NT2/D1 (cell line): ENCODE measurements at regions not wholly inside any gene's neighbourhood (a gene's known extent, or its start where the extent isn't known, plus 50 kb on each side); places are given as distances from the start of the nearest gene placed in this dataset.

ENCODE experiments used
- DNase-seq: peaks from one replicate; pipeline ENCODE4 v3.0.0-alpha.2; 2011; ENCODE audit warnings: low read depth, low spot score
- H3K27me3 ChIP-seq: 2 replicates; pipeline ENCODE4 v1.6.0; 2011; ENCODE audit warnings: mild to moderate bottlenecking; ENCODE audit not compliant: insufficient read length, insufficient read depth
- H3K36me3 ChIP-seq: 2 replicates; pipeline ENCODE4 v1.6.1; 2011; ENCODE audit warnings: mild to moderate bottlenecking, low read length, mixed read lengths; ENCODE audit not compliant: insufficient read depth, insufficient read length
- H3K4me1 ChIP-seq: 2 replicates; pipeline ENCODE4 v1.5.1; 2011; ENCODE audit not compliant: insufficient read depth, insufficient read length
- H3K4me3 ChIP-seq: 2 replicates; pipeline ENCODE4 v1.5.1; 2011; ENCODE audit warnings: low read depth; ENCODE audit not compliant: insufficient read length
- H3K9ac ChIP-seq: 2 replicates; pipeline ENCODE4 v1.6.0; 2011; ENCODE audit warnings: low read depth; ENCODE audit not compliant: insufficient read length
- H3K9me3 ChIP-seq: 2 replicates; pipeline ENCODE4 v1.5.1; 2011; ENCODE audit warnings: mild to moderate bottlenecking, low read length; ENCODE audit not compliant: insufficient read depth
- SUZ12 ChIP-seq: IDR thresholded peaks from 2 replicates; pipeline ENCODE4 v1.6.1; 2011; ENCODE audit not compliant: insufficient read length, insufficient read depth; ENCODE audit errors: extremely low read depth
- YY1 ChIP-seq: IDR thresholded peaks from 2 replicates; pipeline ENCODE4 v1.6.1; 2011; ENCODE audit not compliant: insufficient read length, insufficient read depth
- ZNF274 ChIP-seq: IDR thresholded peaks from 2 replicates; pipeline ENCODE4 v1.6.1; 2011; ENCODE audit warnings: mild to moderate bottlenecking, low read depth, low read length

DNA sequence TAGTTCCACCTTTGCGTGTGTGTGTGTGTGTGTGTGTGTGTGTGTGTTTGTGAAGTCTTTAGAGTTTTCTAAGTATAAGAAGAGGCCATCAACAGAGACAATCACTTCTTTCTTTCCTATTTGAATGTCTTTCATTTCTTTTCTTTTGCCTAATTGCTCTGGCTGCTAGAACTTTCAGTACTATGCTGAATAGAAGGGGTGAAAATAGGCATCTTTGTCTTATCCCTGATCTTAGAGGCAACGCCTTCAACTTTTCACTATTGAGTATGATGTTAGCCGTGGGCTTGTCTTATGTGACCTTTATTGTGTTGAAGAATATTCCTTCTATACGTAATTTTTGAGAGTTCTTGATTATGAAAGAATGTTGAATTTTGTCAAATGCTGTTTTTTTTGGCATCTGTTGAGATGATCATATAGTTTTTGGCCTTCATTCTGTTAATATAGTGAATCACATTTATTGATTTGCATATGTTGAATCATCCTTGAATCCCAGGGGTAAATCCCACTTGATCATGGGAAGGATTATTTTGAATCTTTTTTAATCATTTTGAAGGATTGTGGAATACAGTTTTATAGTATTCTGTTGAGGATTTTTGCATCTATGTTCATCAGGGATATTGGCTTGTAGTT lies 134.8 kb upstream of the CD180 start:
- no peak for TF ChIP-seq YY1
- no peak for TF ChIP-seq SUZ12
- no peak for TF ChIP-seq ZNF274
- no peak for DNase-seq
- H3K36me3 ChIP-seq: no peaks in the 10 kb centered on the region

DNA sequence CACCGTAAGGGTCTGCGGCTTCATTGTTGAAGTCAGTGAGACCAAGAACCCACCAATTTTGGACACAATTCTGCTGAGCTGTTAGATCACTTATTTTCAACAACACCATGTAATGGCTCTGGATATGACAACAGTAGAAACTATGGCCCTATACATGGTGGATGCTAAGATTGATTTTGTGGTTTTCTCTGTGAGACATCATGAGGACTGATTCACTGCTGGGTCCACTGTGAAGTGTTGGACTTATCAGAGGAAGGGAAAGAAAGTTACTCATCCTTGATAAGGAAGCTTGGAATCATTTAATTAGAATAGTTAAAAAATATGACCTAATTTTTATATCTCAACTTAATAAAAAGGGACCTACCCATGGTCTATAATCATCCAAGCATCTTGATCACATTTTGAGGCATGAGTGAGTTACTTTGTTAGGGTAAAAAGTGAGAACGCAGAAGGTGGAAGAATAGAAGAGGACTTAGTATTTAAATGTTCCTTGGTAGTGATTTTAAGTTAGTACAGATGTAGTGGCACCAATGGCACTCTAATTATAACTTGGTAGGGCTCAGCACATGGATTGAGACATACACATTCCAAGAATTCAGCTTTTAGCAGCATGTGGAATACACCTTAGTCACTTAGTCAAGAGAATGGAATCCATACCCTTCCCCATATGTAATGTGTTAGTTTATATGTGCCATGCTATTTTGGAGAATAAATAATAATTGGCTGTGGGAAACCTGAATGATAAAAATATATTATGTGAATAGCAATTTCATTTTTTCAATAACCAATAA lies 123.5 kb upstream of the CD180 start:
- Histone ChIP-seq H3K27me3 (no peaks in the 10 kb centered on the region), H3K9me3 (0 out of 2 replicates have a peak, but pooled peaks cover 15% of the 10 kb centered on the region), H3K9ac (no peak overlapping the region), H3K36me3 (no peaks in the 10 kb centered on the region), H3K4me3 (no peak overlapping the region), H3K4me1 (no peaks in the 10 kb centered on the region)
- no peak for DNase-seq
- TF ChIP-seq YY1 (no peak), SUZ12 (no peak), ZNF274 (no peak)

More for the DNA sequence above, 134.8 kb upstream of the CD180 start:
- Histone ChIP-seq H3K27me3 (no peaks in the 10 kb centered on the region), H3K9me3 (no peaks in the 10 kb centered on the region), H3K9ac (no peak overlapping the region), H3K4me3 (no peak overlapping the region), H3K4me1 (no peaks in the 10 kb centered on the region)

DNA sequence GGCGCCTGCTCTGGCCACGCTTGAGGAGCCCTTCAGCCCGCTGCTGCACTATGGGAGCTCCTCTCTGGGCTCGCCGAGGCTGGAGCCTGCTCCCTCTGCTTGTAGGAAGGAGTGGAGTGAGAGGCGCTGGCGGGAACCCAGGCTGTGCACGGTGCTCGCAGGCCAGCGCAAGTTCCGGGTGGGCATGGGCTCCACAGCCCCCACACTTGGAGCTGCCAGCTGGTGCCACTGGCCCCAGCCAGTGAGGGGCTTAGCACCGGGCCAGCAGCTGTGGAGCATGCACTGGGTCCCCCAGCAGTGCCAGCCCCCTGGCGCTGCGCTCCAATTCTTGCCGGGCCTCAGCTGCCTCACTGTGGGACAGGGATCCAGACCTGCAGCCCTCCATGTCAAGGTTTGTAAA lies 122.1 kb upstream of the CD180 start:
- Histone ChIP-seq H3K9ac (no peak overlapping the region), H3K9me3 (0 out of 2 replicates have a peak, but pooled peaks cover 15% of the 10 kb centered on the region), H3K4me1 (no peaks in the 10 kb centered on the region), H3K4me3 (no peak overlapping the region), H3K36me3 (no peaks in the 10 kb centered on the region), H3K27me3 (no peaks in the 10 kb centered on the region)
- DNase-seq: no peak
- TF ChIP-seq ZNF274: no peak
- no peak for TF ChIP-seq YY1
- no peak for TF ChIP-seq SUZ12

DNA sequence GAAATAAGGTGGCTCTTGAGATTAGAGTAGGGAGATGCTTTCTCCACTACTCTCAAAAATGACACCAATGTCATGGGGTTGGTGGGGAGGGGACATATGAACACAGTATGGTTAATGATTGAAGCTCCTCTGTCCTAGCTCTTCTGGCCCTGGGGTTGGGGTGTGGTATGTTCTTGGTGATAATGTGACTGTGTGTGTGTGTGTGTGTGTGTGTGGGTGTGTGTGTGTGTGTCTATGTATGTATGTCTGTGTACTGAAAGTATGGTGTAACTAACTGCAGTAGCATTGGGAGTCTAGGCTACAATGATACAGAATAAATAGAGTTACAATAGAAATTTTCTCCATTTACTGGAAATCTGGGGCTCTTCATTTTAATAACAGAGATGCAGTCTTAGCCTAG lies 121.0 kb upstream of the CD180 start:
- H3K4me1 ChIP-seq: no peaks in the 10 kb centered on the region
- TF ChIP-seq SUZ12 (no peak), ZNF274 (no peak), YY1 (no peak)

DNA sequence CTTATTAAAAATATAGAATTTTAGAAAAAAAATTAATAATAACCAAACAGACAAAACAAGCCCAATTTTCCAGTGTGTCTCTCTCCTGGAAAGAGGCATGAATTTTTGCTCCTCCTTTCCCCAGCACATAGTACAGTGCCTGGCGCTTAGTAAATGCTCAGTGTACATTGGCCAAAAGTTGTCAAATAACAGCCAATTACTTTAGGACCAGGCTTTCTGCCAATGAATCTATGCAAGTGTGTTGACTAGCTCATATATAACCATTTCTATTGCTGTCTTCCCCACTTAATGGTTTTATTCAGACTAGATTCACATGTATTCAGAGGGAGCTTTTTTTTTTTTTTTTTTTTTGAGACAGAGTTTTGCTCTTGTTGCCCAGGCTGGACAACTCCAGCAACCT lies 120.1 kb upstream of the CD180 start:
- H3K36me3 ChIP-seq: no peaks in the 10 kb centered on the region
- H3K27me3 ChIP-seq: no peaks in the 10 kb centered on the region
- H3K9ac ChIP-seq: no peak overlapping the region
- TF ChIP-seq SUZ12: no peak
- TF ChIP-seq YY1: no peak
- TF ChIP-seq ZNF274: no peak
- H3K9me3 ChIP-seq: 0 out of 2 replicates have a peak, but pooled peaks cover 15% of the 10 kb centered on the region
- no peaks in the 10 kb centered on the region for H3K4me1 ChIP-seq
- no peak overlapping the region for H3K4me3 ChIP-seq
- no peak for DNase-seq

More for the DNA sequence above, 121.0 kb upstream of the CD180 start:
- Histone ChIP-seq H3K9me3 (0 out of 2 replicates have a peak, but pooled peaks cover 15% of the 10 kb centered on the region), H3K9ac (no peak overlapping the region), H3K4me3 (no peak overlapping the region), H3K36me3 (no peaks in the 10 kb centered on the region), H3K27me3 (no peaks in the 10 kb centered on the region)
- DNase-seq: no peak

DNA sequence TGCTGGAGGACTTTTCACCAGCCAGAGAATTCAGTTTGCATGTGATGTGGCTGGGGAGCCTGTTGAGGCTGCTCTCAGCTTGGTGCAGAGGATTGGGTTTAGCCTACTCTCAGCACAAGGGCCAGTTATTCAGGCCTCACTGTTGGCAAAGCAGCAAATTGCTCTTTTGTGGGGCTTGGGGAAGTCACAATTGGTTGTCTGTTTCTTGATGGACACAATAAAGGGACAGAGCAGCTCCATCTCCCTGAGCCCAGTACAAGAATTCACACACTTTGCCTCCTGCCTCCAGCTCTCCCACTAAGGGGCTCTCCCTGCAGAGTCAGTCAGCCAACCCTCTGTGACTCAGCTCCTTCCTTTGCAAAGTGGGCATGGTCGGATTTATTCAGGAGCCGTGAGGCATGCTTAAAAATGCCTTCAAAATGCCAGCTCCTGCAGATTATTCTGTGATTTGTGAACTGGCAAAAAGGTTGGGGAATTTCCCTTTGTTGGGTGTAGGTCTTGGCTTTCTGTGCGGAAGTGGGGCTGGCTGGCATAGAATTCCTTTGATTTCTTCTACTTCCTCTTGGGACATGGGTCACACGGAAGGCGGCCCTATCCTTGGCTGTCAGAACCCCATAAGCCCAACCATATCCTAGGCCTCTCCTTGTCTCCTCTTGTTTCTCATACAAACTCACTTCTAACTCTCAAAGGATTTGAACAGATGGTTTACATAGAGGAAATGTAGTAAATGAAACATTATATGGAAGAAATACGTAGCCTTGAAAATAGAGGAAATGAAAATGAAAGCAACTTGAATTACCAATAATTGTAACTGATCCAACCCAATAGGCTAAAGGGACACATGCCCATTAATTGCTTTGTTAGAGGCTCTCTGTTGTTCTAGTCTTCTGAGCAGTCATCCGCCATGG lies 118.7 kb upstream of the CD180 start:
- H3K4me1 ChIP-seq: no peaks in the 10 kb centered on the region
- no peak overlapping the region for H3K9ac ChIP-seq
- no peaks in the 10 kb centered on the region for H3K27me3 ChIP-seq
- no peak for DNase-seq
- 0 out of 2 replicates have a peak, but pooled peaks cover 15% of the 10 kb centered on the region for H3K9me3 ChIP-seq
- TF ChIP-seq ZNF274 (no peak), YY1 (no peak), SUZ12 (no peak)
- no peaks in the 10 kb centered on the region for H3K36me3 ChIP-seq
- no peak overlapping the region for H3K4me3 ChIP-seq

DNA sequence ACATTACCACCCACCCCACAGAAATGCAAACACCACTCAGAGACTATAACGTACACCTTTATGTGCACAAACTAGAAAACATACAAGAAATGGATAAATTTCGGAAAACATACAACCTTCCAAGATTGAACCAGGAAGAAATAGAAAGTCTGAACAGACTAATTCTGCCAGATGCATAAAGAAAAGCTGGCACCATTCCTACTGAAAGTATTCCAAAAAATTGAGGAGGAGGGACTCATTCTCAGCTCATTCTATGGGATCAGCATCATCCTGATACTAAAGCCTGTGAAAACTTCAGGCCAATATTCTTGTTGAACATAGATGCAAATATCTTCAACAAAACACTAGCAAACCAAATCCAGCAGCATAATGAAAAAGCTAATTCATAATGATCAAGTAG lies 115.1 kb upstream of the CD180 start:
- no peaks in the 10 kb centered on the region for H3K4me1 ChIP-seq
- H3K9me3 ChIP-seq: no peaks in the 10 kb centered on the region
- H3K9ac ChIP-seq: no peak overlapping the region
- no peaks in the 10 kb centered on the region for H3K36me3 ChIP-seq
- no peak for TF ChIP-seq YY1
- no peak for TF ChIP-seq SUZ12
- TF ChIP-seq ZNF274: no peak
- H3K4me3 ChIP-seq: no peak overlapping the region
- H3K27me3 ChIP-seq: no peaks in the 10 kb centered on the region
- no peak for DNase-seq
